Stimulated activated CD8-positive, alpha-beta memory T cell treated with anti-CD3 and anti-CD28 coated beads, Interleukin-15, amount 100 ng/mL, for 4 hours (primary cell): ENCODE measurements at regions not wholly inside any gene's neighbourhood (a gene's known extent, or its start where the extent isn't known, plus 50 kb on each side); places are given as distances from the start of the nearest gene placed in this dataset.

Source experiments
- DNase-seq, 2 donors: peaks; one replicate each; pipeline ENCODE4 v3.0.0-alpha.2; 2020; ENCODE audit warnings: low read depth in 2 of 2

DNA sequence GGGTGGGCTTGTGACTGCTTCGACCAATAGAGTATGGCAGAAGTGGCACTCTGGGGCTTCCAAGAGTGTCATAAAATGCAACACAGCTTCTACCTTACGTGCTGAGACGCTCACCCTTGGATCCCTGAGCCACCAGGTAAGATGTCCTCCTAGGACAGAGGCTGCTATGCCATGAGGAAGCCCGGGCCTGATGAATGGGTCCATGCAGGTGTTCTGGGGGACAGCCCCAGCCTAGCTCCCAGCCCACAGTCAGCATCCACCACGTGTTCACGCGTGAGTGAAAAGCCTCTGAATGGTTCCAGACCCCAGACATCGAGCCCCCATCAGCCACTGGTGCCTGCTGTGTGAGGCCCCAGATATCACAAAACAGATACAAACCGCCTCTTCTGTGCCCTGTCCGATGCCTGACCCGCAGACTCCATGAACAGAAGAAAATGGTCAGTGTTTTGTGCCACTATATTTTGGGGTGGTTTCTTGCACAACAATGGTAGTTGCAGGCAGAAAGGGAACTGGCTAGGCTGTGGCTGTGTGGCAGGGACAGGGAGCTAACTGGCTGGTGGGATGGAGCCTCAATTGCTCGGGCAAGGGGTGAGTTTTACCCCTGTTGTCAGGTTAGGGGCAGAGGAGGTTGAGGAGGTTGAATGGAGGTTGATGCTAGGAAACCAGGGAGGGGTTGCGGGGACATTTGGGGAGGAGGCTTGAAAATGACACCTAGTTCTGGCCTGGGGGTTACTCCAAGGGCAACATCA lies 92.2 kb downstream of the LINGO1 start:
- DNase-seq = no peak

GRCh38 chr15:77538793-77539497 lies 93.8 kb downstream of the LINGO1 start:
- DNase-seq = no peak

DNA sequence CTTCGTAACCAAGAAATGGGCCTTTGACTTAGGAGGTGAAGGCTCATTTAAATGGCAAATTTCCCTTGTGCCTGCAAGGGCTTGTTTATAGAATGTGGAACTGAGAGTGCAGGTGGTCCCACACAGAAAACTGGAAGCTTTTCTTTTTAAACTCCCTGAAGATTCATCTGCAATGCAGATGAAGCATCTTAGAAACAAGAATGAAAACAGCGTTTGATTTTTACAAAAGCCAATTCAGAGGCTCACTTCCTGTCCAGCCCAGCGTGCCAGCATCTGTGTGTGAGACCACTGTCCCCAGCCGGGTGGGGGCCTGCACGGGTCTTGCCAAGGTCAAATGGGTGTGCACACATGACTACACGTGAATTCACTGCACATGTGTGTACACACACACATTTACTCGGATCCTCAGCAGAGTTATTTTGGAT lies 94.7 kb downstream of the LINGO1 start:
- DNase-seq = no peak

- DNase-seq = no peak
Observed at GRCh38 chr15:77537006-77537405, 95.7 kb downstream of the LINGO1 start.

- DNase-seq = no peak
Observed at GRCh38 chr15:77535845-77536244, 96.9 kb downstream of the LINGO1 start.
